ENCODE measurements at regions not wholly inside any gene's neighbourhood (a gene's known extent, or its start where the extent isn't known, plus 50 kb on each side); places are given as distances from the start of the nearest gene placed in this dataset.

GRCh38 chr5:56480705-56481427 lies 247.7 kb upstream of the ANKRD55 start:
- TF ChIP-seq CTCF (IDR thresholded peaks at IDR 0.05; ENCODE audit: extremely low read depth, missing control alignments): no peak
- peak; percentile 53 for DNase-seq (ENCODE audit: low spot score)

- DNase-seq (ENCODE audit: low spot score): peak; percentile 57
- no peak for TF ChIP-seq CTCF (IDR thresholded peaks at IDR 0.05; ENCODE audit: extremely low read depth, missing control alignments)
Observed at GRCh38 chr5:56480078-56480704, 247.1 kb upstream of the ANKRD55 start.

GRCh38 chr5:56479696-56480077 lies 246.6 kb upstream of the ANKRD55 start:
- DNase-seq (ENCODE audit: low spot score): peak; percentile 61

GRCh38 chr5:56479126-56479525 lies 246.0 kb upstream of the ANKRD55 start:
- DNase-seq (ENCODE audit: low spot score): no peak
- TF ChIP-seq CTCF (IDR thresholded peaks at IDR 0.05; ENCODE audit: extremely low read depth, missing control alignments): no peak

More at GRCh38 chr5:56479696-56480077, 246.6 kb upstream of the ANKRD55 start:
- no peak for TF ChIP-seq CTCF (IDR thresholded peaks at IDR 0.05; ENCODE audit: extremely low read depth, missing control alignments)

GRCh38 chr5:56478062-56478461 lies 244.9 kb upstream of the ANKRD55 start:
- DNase-seq (ENCODE audit: low spot score): no peak
- no peak for TF ChIP-seq CTCF (IDR thresholded peaks at IDR 0.05; ENCODE audit: extremely low read depth, missing control alignments)

GRCh38 chr5:56476487-56476856 lies 243.3 kb upstream of the ANKRD55 start:
- TF ChIP-seq CTCF (IDR thresholded peaks at IDR 0.05; ENCODE audit: extremely low read depth, missing control alignments): no peak
- no peak for DNase-seq (ENCODE audit: low spot score)

GRCh38 chr5:56475689-56476486 lies 242.8 kb upstream of the ANKRD55 start:
- TF ChIP-seq CTCF (IDR thresholded peaks at IDR 0.05; ENCODE audit: extremely low read depth, missing control alignments): no peak
- DNase-seq (ENCODE audit: low spot score): no peak

All from GM20000 (cell line).